HL-60 (cell line): ENCODE measurements at regions not wholly inside any gene's neighbourhood (a gene's known extent, or its start where the extent isn't known, plus 50 kb on each side); places are given as distances from the start of the nearest gene placed in this dataset.

Source experiments
- GABPA ChIP-seq: IDR thresholded peaks from 2 replicates; pipeline ENCODE4 v1.6.1; 2012; ENCODE audit warnings: low read depth
- POLR2AphosphoS5 ChIP-seq: IDR thresholded peaks from 2 replicates; pipeline ENCODE4 v1.6.1; 2012; ENCODE audit warnings: low read depth
- SPI1 ChIP-seq: IDR thresholded peaks from 2 replicates; pipeline ENCODE4 v1.6.1; 2012; ENCODE audit warnings: low read depth, mild to moderate bottlenecking, borderline replicate concordance
- TF ChIP-seq, protein P1 (sequence below): IDR thresholded peaks from one replicate; pipeline ENCODE4 v1.5.1; 2011; ENCODE audit warnings: low read length, control low read depth, inconsistent platforms; ENCODE audit not compliant: insufficient read depth

- TF ChIP-seq, protein P1, sequence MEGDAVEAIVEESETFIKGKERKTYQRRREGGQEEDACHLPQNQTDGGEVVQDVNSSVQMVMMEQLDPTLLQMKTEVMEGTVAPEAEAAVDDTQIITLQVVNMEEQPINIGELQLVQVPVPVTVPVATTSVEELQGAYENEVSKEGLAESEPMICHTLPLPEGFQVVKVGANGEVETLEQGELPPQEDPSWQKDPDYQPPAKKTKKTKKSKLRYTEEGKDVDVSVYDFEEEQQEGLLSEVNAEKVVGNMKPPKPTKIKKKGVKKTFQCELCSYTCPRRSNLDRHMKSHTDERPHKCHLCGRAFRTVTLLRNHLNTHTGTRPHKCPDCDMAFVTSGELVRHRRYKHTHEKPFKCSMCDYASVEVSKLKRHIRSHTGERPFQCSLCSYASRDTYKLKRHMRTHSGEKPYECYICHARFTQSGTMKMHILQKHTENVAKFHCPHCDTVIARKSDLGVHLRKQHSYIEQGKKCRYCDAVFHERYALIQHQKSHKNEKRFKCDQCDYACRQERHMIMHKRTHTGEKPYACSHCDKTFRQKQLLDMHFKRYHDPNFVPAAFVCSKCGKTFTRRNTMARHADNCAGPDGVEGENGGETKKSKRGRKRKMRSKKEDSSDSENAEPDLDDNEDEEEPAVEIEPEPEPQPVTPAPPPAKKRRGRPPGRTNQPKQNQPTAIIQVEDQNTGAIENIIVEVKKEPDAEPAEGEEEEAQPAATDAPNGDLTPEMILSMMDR = no peak
- TF ChIP-seq POLR2AphosphoS5 (no peak), GABPA (no peak), SPI1 (no peak)
Measured at GRCh38 chr7:113314594-113314993, 196.2 kb upstream of the SMIM30 start.
